Neuron (in vitro differentiated cells): ENCODE measurements at regions not wholly inside any gene's neighbourhood (a gene's known extent, or its start where the extent isn't known, plus 50 kb on each side); places are given as distances from the start of the nearest gene placed in this dataset.
"Not testable (repeated sequence)": the region's sequence is repeated elsewhere in the genome, so short reads cannot be mapped to it uniquely, and the experiment has no call there.

Experiments used
- H2AFZ ChIP-seq: one replicate; pipeline ENCODE4 v1.6.1; 2013; ENCODE audit warnings: low read depth, mild to moderate bottlenecking, inconsistent platforms, low read length, moderate library complexity
- H3K27me3 ChIP-seq: one replicate; pipeline ENCODE4 v1.6.1; 2013; ENCODE audit warnings: low read length; ENCODE audit not compliant: insufficient read depth
- H3K36me3 ChIP-seq: one replicate; pipeline ENCODE4 v1.6.1; 2013; ENCODE audit warnings: low read length; ENCODE audit not compliant: insufficient read depth
- H3K4me1 ChIP-seq: one replicate; pipeline ENCODE4 v1.6.1; 2013; ENCODE audit warnings: low read length; ENCODE audit not compliant: insufficient read depth
- H3K4me3 ChIP-seq: 2 replicates; pipeline ENCODE4 v1.5.1; 2013; ENCODE audit warnings: mild to moderate bottlenecking, low read length, moderate library complexity
- H3K9me3 ChIP-seq: one replicate; pipeline ENCODE4 v1.6.1; 2013; ENCODE audit warnings: low read length

GRCh38 chr6:14506656-14507246 is 389.2 kb downstream of the CD83 start:
- no peak overlapping the region for H3K4me3 ChIP-seq
- peaks cover 4% of the 10 kb centered on the region for H3K27me3 ChIP-seq
- H3K9me3 ChIP-seq, result no peaks in the 10 kb centered on the region
- H2AFZ ChIP-seq, result no peak overlapping the region
- H3K4me1 ChIP-seq, result peaks cover 10% of the 10 kb centered on the region
- no peaks in the 10 kb centered on the region for H3K36me3 ChIP-seq

GRCh38 chr6:14509120-14509519 is 391.5 kb downstream of the CD83 start:
- Histone ChIP-seq H3K9me3 (no peaks in the 10 kb centered on the region), H3K4me3 (no peak overlapping the region), H3K4me1 (no peaks in the 10 kb centered on the region), H3K27me3 (peaks cover 4% of the 10 kb centered on the region), H2AFZ (no peak overlapping the region), H3K36me3 (no peaks in the 10 kb centered on the region)

DNA sequence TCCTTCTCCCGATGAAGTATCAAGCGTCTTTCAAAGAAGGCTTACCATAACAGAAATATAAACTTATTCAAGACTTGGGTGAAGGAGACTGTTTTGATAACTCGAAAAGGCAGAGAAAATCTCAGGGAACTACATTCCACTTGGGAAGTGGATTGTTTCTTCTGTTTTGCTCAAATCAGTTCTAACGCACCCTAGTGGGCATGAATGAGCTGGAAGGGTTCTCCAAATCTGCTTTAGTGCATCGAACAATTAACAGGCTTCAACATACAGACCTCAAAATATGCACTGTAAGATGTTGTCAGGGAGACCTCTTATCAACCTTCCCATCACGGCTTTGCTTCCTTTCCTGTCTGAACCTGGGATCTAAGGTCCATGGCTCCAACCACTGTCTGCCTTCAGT is 392.5 kb downstream of the CD83 start:
- no peaks in the 10 kb centered on the region for H3K4me1 ChIP-seq
- no peaks in the 10 kb centered on the region for H3K9me3 ChIP-seq
- no peaks in the 10 kb centered on the region for H3K36me3 ChIP-seq
- H2AFZ ChIP-seq, result no peak overlapping the region
- H3K4me3 ChIP-seq, result no peak overlapping the region
- H3K27me3 ChIP-seq, result peaks cover 4% of the 10 kb centered on the region

- Histone ChIP-seq H3K36me3 (no peaks in the 10 kb centered on the region), H3K9me3 (no peaks in the 10 kb centered on the region), H2AFZ (no peak overlapping the region), H3K27me3 (peaks cover 4% of the 10 kb centered on the region), H3K4me1 (no peaks in the 10 kb centered on the region), H3K4me3 (no peak overlapping the region)
Measured at GRCh38 chr6:14511061-14511586, 393.6 kb downstream of the CD83 start.

DNA sequence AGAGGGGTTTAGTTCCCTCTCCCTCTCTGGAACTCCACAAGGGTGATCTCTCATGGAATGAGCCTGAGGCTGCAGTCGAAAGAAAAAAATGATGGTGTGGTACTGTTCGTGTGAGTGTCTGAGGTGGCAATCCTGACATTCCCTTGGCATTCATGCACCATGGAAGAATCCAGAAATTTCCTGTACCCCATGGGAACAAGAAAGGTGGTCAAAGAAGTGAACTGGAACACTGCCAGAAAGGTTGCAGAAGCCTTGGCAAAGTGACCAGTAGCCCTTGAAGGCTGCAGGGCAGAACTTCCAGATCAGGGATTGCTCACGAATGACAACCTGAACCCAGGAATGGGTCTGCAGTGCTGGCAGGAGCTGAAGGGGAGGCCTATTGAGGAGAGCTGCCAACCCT is 394.7 kb downstream of the CD83 start:
- H3K9me3 ChIP-seq, result no peaks in the 10 kb centered on the region
- H3K36me3 ChIP-seq, result no peaks in the 10 kb centered on the region

DNA sequence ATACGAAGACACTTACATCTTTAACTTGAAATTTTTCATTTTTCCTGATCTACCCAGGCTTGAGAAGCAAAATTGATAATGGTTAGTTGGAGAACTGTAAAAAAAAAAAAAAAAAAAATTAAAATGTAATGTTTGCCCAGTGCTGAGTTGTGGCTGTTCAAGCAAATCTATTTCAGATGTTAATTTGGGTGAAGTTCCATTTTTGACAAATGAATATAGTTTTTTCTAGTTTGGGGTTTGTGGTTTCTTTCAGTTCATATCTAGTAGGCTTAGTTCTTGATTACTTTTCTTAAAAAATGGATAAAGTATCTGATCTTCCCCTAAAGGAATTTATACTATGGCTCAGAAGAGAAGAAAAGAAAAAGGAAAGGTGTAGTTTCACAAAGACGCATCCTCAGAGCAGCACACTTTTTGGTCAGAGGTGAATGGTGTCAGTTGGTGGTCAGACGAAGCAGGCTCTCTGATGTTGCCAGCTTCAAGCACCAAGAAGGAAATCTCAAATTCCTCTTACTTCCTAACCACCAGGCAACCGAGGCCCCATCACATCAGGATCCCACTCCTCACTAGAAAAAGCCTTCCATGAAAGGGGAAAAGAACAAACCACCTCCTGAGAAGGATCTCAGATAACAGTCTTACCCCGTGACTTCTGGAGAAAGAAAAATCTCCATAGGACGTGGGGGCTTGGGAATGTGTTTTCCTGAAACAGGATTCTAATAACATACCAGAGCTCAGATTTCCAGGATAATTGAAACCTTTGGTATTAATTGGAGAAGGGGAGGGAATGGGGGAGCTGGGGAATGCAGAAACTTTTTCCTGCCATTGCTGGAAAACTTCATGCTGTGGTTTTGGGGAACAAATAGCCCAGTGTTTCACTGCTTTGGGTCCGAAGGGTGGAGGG is 396.2 kb downstream of the CD83 start:
- H3K9me3 ChIP-seq, result no peaks in the 10 kb centered on the region
- no peak overlapping the region for H2AFZ ChIP-seq
- no peaks in the 10 kb centered on the region for H3K27me3 ChIP-seq
- no peaks in the 10 kb centered on the region for H3K4me1 ChIP-seq
- H3K4me3 ChIP-seq, result no peak overlapping the region
- no peaks in the 10 kb centered on the region for H3K36me3 ChIP-seq

More for the DNA sequence above, 394.7 kb downstream of the CD83 start:
- no peaks in the 10 kb centered on the region for H3K4me1 ChIP-seq
- no peak overlapping the region for H2AFZ ChIP-seq
- H3K27me3 ChIP-seq, result no peaks in the 10 kb centered on the region
- no peak overlapping the region for H3K4me3 ChIP-seq

- Histone ChIP-seq H3K27me3 (no peaks in the 10 kb centered on the region), H3K36me3 (no peaks in the 10 kb centered on the region), H2AFZ (no peak overlapping the region), H3K9me3 (no peaks in the 10 kb centered on the region), H3K4me1 (no peaks in the 10 kb centered on the region), H3K4me3 (no peak overlapping the region)
Measured at GRCh38 chr6:14516956-14517355, 399.4 kb downstream of the CD83 start.

DNA sequence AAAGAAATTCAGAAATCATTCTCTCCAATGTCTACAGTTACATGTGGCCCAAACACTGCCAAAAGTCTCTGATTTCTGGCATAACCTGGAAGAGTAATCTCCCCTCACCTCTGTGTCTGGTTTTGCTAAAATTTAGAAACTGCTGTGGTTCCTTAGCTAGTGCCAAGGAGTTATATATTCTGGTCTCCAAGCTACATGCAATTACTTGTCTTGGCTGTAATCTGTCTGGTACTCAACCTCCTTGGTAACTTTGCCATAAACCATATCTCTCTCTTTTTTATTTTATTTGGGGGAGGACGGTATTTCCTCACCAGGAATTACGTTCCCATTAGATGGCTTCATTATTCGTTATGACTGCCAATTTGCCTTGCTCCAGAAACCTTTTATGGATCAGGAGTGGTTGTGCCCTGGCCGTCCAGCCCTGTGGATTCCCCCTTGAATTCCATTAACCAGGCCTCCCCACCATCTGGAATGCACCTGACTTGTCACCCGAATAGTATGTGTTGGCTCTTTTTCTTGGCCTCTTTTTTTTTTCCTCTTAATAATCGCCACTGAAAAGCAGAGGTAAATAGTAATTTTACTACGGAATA is 400.0 kb downstream of the CD83 start:
- H3K4me3 ChIP-seq, result no peak overlapping the region
- no peaks in the 10 kb centered on the region for H3K27me3 ChIP-seq
- H3K9me3 ChIP-seq, result no peaks in the 10 kb centered on the region
- no peaks in the 10 kb centered on the region for H3K36me3 ChIP-seq
- no peak overlapping the region for H2AFZ ChIP-seq
- no peaks in the 10 kb centered on the region for H3K4me1 ChIP-seq

- H3K4me3 ChIP-seq, result no peak overlapping the region
- H3K4me1 ChIP-seq, result no peaks in the 10 kb centered on the region
- no peaks in the 10 kb centered on the region for H3K36me3 ChIP-seq
- no peaks in the 10 kb centered on the region for H3K9me3 ChIP-seq
- no peaks in the 10 kb centered on the region for H3K27me3 ChIP-seq
- H2AFZ ChIP-seq, result no peak overlapping the region
Measured at GRCh38 chr6:14518515-14519217, 401.1 kb downstream of the CD83 start.

DNA sequence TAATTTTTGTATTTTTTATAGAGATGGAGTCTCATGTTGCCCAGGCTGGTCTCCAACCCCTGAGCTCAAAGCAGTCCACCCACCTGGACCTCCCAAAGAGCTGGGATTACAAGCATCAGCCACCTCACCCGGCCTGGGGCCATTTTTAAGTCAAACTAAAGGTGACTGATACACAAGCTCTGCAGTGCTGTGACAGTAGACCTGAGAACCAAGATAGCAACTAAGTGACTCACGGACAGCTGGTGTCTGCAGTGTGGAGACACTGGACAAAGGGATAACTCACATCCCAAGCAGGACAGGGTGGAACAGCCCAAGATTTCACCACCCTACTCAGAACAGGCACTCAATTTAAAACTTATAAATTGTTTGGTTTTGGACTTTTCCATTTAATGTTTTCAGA is 402.5 kb downstream of the CD83 start:
- no peak overlapping the region for H2AFZ ChIP-seq
- H3K4me1 ChIP-seq, result no peaks in the 10 kb centered on the region
- no peaks in the 10 kb centered on the region for H3K36me3 ChIP-seq
- no peaks in the 10 kb centered on the region for H3K27me3 ChIP-seq
- no peak overlapping the region for H3K4me3 ChIP-seq
- H3K9me3 ChIP-seq, result no peaks in the 10 kb centered on the region

- Histone ChIP-seq H2AFZ (no peak overlapping the region), H3K27me3 (no peaks in the 10 kb centered on the region), H3K4me3 (no peak overlapping the region)
Measured at GRCh38 chr6:14520536-14520935, 403.0 kb downstream of the CD83 start.

GRCh38 chr6:14521141-14521540 is 403.6 kb downstream of the CD83 start:
- H3K4me1 ChIP-seq, result no peaks in the 10 kb centered on the region
- no peak overlapping the region for H3K4me3 ChIP-seq
- no peaks in the 10 kb centered on the region for H3K36me3 ChIP-seq
- no peaks in the 10 kb centered on the region for H3K9me3 ChIP-seq
- no peaks in the 10 kb centered on the region for H3K27me3 ChIP-seq
- no peak overlapping the region for H2AFZ ChIP-seq

More at GRCh38 chr6:14520536-14520935, 403.0 kb downstream of the CD83 start:
- no peaks in the 10 kb centered on the region for H3K9me3 ChIP-seq
- no peaks in the 10 kb centered on the region for H3K36me3 ChIP-seq
- H3K4me1 ChIP-seq, result no peaks in the 10 kb centered on the region

DNA sequence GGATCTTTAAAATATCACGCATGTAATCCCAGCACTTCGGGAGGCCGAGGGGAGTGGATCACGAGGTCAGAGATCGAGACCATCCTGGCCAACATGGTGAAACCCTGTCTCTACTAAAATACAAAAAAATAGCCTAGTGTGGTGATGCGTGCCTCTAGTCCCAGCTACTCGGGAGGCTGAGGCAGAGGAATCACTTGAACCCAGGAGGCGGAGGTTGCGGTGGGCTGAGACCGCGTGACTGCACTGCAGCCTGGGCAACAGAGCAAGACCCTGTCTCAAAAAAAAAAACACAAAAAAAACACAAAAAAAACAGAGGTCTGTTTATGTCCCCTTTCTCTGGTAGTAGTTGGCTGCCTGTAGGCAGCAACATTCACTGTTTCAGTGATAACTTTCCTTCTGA is 404.3 kb downstream of the CD83 start:
- H3K9me3 ChIP-seq, H3K27me3 ChIP-seq, H3K4me3 ChIP-seq, H3K36me3 ChIP-seq, H2AFZ ChIP-seq, H3K4me1 ChIP-seq: not testable (repeated sequence)
